Activated T-cell treated with anti-CD3 and anti-CD28 coated beads, Interleukin-2, amount 50 U/mL, for 24 hours (primary cell): ENCODE measurements at regions not wholly inside any gene's neighbourhood (a gene's known extent, or its start where the extent isn't known, plus 50 kb on each side); places are given as distances from the start of the nearest gene placed in this dataset.

Experiments used
- DNase-seq: peaks from one replicate; pipeline ENCODE4 v3.0.0-alpha.2; 2020
- H3K27ac Mint-ChIP-seq: 2 replicates; pipeline ENCODE4 v1.8.0; 2020; ENCODE audit warnings: mild to moderate bottlenecking, mixed read lengths
- H3K27me3 Mint-ChIP-seq: 2 replicates; pipeline ENCODE4 v1.8.0; 2020; ENCODE audit warnings: mixed read lengths
- H3K36me3 Mint-ChIP-seq: 2 replicates; pipeline ENCODE4 v1.8.0; 2020; ENCODE audit warnings: low read depth, mixed read lengths
- H3K4me1 Mint-ChIP-seq: 2 replicates; pipeline ENCODE4 v1.8.0; 2020; ENCODE audit warnings: low read depth, mixed read lengths
- H3K4me3 Mint-ChIP-seq: 2 replicates; pipeline ENCODE4 v1.8.0; 2020; ENCODE audit warnings: mild to moderate bottlenecking, moderate library complexity, mixed read lengths
- H3K9me3 Mint-ChIP-seq: 2 replicates; pipeline ENCODE4 v1.8.0; 2020; ENCODE audit warnings: mixed read lengths

- Mint-ChIP-seq H3K36me3 (no peaks in the 10 kb centered on the region), H3K27me3 (no peaks in the 10 kb centered on the region), H3K27ac (no peak overlapping the region), H3K4me1 (no peaks in the 10 kb centered on the region), H3K4me3 (no peak overlapping the region), H3K9me3 (peaks cover 10% of the 10 kb centered on the region)
- no peak for DNase-seq
These were observed 56.9 kb downstream of the SLITRK6 start for GRCh38 chr13:85742355-85742754.

DNA sequence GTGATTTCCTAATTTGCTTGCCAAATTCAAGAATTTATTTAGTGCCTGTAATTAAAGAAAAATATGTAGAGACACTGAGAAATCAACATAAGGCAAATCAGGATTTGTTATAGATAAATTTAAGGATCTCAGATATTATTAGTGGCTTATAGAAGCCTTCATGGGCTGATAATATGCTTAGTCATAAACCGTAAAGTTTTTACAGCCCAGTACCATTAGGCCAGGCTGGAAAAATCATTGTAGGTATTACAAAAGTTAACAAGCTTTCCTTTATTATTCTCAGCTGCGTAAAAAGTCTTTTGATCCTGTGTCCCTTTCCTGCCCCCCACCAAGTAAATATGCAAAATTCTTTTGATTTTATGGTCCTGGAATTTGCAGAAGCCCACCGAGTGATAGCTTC, 58.2 kb downstream of the SLITRK6 start:
- DNase-seq = no peak
- H3K36me3 Mint-ChIP-seq = no peaks in the 10 kb centered on the region

DNA sequence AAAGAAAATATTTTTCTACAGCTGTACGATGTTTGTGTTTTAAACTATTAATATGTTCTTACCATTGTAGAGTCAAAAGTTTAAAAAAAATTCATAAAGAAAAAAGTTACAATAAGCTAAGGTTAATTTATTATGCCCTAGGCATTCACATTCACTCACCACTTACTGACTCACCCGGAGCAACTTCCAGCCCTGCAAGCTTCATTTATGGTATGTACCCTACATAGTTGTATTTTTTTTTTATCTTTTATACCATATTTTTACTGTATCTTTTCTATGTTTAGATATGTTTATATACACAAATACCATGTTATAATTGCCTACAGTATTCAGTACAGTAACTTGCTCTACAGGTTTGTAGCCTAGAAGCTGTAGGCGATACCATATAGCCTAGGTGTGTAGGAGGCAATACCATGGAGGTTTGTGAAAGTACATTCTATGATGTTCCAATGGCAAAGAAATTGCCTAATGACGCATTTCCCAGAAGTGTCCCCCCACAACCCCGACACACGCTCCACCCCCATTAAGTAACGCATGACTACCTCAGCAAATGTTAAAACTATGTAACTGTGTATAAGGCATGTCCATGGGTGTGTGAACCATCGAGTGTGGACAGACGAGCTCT, 60.4 kb downstream of the SLITRK6 start:
- Mint-ChIP-seq H3K36me3 (no peaks in the 10 kb centered on the region), H3K9me3 (peaks cover 7% of the 10 kb centered on the region), H3K27ac (no peak overlapping the region), H3K4me3 (no peak overlapping the region), H3K4me1 (no peaks in the 10 kb centered on the region), H3K27me3 (no peaks in the 10 kb centered on the region)
- DNase-seq = no peak

More for the DNA sequence above, 58.2 kb downstream of the SLITRK6 start:
- H3K27ac Mint-ChIP-seq = no peak overlapping the region
- peaks cover 8% of the 10 kb centered on the region for H3K9me3 Mint-ChIP-seq
- H3K4me3 Mint-ChIP-seq = no peak overlapping the region
- no peaks in the 10 kb centered on the region for H3K27me3 Mint-ChIP-seq
- no peaks in the 10 kb centered on the region for H3K4me1 Mint-ChIP-seq

- Mint-ChIP-seq H3K27ac (no peak overlapping the region), H3K4me1 (no peaks in the 10 kb centered on the region), H3K36me3 (no peaks in the 10 kb centered on the region), H3K4me3 (no peak overlapping the region), H3K27me3 (no peaks in the 10 kb centered on the region), H3K9me3 (peaks cover 3% of the 10 kb centered on the region)
- DNase-seq = no peak
These were observed 61.3 kb downstream of the SLITRK6 start for GRCh38 chr13:85737952-85738351.

DNA sequence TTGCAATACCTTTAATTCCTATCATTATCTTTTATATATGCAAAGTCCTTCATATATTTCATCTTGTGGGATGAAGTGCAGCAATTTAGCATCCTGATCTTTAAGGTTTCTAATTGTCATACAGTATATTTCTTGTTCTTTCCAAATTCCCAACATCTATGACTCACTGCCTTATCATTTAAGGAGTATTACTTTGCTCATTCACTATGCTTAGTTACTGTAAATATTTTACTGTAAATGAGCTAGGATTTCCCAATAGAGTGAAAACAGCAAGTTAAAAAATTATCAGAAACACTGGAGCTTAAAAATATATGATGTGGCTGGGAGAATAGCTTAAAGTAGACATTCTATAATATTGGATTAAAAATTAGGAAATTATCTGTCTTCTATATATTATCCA, 69.9 kb downstream of the SLITRK6 start:
- peaks cover 2% of the 10 kb centered on the region for H3K9me3 Mint-ChIP-seq
- DNase-seq = no peak
- H3K4me3 Mint-ChIP-seq = no peak overlapping the region
- no peak overlapping the region for H3K27ac Mint-ChIP-seq
- H3K4me1 Mint-ChIP-seq = no peaks in the 10 kb centered on the region
- no peaks in the 10 kb centered on the region for H3K36me3 Mint-ChIP-seq
- no peaks in the 10 kb centered on the region for H3K27me3 Mint-ChIP-seq

DNA sequence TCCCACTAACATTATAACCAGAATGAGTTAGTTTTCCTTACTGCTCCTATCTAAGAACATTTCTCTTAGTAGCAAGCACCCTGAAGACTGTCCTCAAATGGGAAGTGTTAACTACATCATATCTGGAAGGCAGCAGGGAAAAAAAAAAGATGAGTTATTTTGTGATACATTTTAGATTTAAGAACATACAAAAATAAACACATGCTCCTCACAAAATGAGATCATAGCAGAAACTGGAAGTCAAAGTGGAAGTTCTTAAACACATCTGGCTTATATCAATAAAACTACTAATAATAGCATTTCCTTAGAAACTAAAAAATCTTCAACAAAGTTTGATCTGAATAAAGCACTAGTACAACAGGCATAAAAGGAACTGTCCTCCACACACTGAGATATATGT, 70.4 kb downstream of the SLITRK6 start:
- Mint-ChIP-seq H3K9me3 (peaks cover 2% of the 10 kb centered on the region), H3K27me3 (no peaks in the 10 kb centered on the region), H3K4me3 (no peak overlapping the region), H3K4me1 (no peaks in the 10 kb centered on the region), H3K27ac (no peak overlapping the region), H3K36me3 (no peaks in the 10 kb centered on the region)
- DNase-seq = no peak

DNA sequence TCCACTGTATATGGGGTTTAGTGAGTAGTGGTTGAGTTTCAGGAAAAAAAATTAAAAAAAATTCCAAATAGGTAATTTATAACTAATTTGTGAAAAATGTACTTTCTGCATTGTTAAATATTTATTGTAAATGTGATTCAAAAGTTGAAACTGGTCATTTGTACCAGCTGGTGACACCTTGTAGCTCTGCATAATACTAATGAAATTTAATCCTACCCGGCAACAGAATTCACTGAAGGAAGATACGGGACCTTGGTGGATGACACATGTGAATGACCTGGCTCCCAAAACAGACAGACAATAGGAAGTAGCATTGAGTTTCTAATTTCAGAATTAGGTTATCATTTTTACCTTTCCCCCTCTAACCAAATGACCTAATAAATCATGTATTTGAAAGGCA, 73.8 kb downstream of the SLITRK6 start:
- H3K4me3 Mint-ChIP-seq = no peak overlapping the region
- H3K4me1 Mint-ChIP-seq = no peaks in the 10 kb centered on the region
- no peaks in the 10 kb centered on the region for H3K27me3 Mint-ChIP-seq
- no peak for DNase-seq
- H3K9me3 Mint-ChIP-seq = peaks cover 2% of the 10 kb centered on the region
- no peak overlapping the region for H3K27ac Mint-ChIP-seq
- no peaks in the 10 kb centered on the region for H3K36me3 Mint-ChIP-seq

DNA sequence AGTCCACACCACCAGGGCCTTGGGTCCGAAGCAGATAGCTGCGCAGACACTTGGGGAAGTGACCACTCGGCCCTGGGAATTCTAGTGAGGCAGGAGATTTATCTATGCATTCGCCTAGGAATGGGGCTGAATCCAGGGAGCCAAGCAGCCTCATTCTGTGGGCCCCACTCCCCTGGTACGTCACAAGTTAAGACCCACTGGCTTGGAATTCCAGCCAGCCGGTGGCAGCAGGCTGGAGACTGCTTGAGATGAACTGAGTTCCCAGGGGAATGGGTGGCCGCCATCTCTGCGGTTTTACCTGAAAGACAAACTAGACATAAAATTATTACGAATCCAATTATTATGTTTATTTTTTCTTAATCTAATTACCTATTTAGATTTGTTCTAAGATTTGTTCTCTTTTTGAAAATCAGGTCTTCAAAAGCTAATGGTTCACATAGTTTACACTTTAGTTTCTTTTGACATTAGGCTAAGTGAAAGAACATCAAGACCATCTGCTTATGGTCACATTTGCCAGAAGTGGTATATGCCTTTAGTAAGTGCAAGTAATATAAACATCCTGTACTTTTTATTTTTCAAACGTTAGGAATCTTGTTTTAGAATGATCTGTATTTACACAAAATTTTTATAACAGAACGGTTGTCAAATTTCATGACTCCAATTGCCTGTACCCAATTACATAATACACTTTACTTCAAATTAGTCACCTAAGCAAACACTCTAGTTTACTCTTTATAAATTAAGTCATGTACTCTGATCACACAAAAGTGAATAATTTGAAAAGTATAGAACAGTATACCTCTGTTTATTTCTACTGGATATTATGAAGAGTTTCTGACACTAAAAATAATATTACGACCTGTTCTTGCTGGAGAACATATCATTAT, 74.4 kb downstream of the SLITRK6 start:
- Mint-ChIP-seq H3K27me3 (no peaks in the 10 kb centered on the region), H3K36me3 (no peaks in the 10 kb centered on the region), H3K4me1 (no peaks in the 10 kb centered on the region), H3K9me3 (peaks cover 2% of the 10 kb centered on the region), H3K27ac (no peak overlapping the region), H3K4me3 (no peak overlapping the region)
- DNase-seq = no peak

DNA sequence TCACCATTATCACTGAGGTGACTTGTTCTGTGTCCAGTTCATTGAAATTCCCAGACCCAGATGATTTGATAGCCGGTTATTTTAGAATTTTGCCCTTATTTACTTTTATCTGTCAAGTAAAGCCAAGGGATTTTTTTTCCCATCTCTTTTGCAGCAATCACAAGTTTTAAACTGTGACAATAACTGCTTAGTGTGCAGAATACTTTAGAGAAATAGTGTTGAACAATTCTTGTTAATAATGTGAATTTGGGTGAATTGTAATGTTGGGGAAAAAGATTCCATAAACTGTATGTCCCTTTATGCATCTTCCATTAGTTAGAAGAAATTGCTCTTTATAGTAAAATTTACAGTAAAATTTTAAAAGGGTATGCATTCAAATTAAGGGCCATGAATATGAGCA, 79.5 kb downstream of the SLITRK6 start:
- Mint-ChIP-seq H3K4me3 (no peak overlapping the region), H3K27me3 (no peaks in the 10 kb centered on the region), H3K36me3 (no peaks in the 10 kb centered on the region), H3K9me3 (peaks cover 3% of the 10 kb centered on the region), H3K4me1 (no peaks in the 10 kb centered on the region), H3K27ac (no peak overlapping the region)
- DNase-seq = no peak

DNA sequence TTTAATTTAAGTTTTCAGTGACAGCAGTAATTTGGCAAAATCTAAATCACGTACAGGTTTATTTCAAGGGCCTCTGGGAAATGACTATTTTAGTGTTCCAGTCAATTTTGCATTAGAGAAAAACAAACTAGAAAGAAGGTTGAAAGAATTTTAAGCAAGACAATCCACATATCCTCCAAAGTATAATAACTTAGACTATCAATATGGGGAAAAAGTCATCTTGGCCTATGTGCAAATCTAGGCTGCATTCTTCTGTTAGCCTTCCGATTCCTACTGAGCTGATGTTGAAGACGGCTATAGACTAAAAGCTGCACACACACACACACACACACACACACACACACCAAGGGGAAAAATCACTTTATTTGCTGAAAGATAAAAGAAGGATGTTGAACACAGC, 81.3 kb downstream of the SLITRK6 start:
- no peak for DNase-seq
- H3K27me3 Mint-ChIP-seq = no peaks in the 10 kb centered on the region
- H3K4me3 Mint-ChIP-seq = no peak overlapping the region
- peaks cover 3% of the 10 kb centered on the region for H3K9me3 Mint-ChIP-seq
- H3K4me1 Mint-ChIP-seq = no peaks in the 10 kb centered on the region
- H3K36me3 Mint-ChIP-seq = no peaks in the 10 kb centered on the region
- no peak overlapping the region for H3K27ac Mint-ChIP-seq

DNA sequence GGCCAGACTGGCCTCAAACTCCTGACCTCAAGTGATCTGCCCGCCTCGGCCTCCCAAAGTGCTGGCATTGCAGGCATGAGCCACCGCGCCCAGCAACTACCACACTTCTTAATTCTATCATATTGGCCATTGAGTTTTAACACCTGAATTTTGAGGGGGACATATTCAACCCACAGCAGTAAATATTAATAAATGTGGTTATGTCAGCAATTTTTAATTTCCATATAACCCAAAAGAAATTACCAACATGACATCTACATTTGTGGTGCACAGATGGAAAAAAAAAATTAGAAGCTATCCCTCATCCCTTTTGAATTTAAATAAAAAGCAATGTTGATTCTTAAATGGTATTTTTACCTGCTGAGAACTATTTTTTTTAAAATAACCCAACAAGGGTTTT, 88.7 kb downstream of the SLITRK6 start:
- Mint-ChIP-seq H3K27ac (no peak overlapping the region), H3K27me3 (no peaks in the 10 kb centered on the region), H3K36me3 (no peaks in the 10 kb centered on the region), H3K4me3 (no peak overlapping the region), H3K4me1 (no peaks in the 10 kb centered on the region), H3K9me3 (peaks cover 3% of the 10 kb centered on the region)
- no peak for DNase-seq

DNA sequence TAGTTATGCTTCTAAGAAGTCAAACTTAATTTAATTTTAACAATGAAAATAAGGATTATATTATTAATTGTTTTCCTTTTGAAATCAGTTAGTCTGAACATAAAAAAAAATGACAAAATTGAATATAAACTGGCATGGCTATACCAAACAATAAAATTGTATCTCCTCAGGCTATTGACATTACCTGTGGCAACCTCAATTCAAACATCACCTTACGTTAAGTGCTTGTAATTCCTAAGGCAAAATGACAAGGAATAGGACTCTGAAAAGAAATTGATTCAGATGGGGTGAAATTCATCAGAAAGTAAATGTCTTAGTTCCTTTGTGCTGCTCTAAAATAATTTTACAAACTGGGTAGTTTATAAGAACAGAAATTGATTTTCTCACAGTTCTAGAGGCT, 89.5 kb downstream of the SLITRK6 start:
- H3K4me3 Mint-ChIP-seq = no peak overlapping the region
- H3K36me3 Mint-ChIP-seq = no peaks in the 10 kb centered on the region
- H3K27ac Mint-ChIP-seq = no peak overlapping the region
- H3K27me3 Mint-ChIP-seq = no peaks in the 10 kb centered on the region
- no peaks in the 10 kb centered on the region for H3K4me1 Mint-ChIP-seq
- peaks cover 3% of the 10 kb centered on the region for H3K9me3 Mint-ChIP-seq
- DNase-seq = no peak

DNA sequence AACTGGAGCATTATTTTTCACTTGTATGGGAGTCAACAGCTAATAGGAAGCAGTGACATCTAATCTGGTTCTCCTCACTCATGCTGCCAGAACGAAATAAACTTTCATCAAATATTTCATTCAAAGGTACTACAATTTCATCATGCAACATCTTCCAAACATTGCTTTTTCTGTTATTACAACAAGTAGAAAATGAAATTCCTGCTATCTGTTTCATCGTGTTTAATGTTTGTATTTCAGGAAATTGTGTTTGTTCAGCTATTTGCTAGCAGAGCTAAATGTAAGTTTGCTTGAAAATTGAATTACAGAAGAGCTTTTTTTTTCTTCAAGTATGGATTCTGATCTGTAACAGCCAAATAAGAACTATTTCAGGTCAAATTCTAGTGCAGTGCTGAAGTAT, 90.1 kb downstream of the SLITRK6 start:
- H3K9me3 Mint-ChIP-seq = peaks cover 3% of the 10 kb centered on the region
- no peak for DNase-seq
- no peak overlapping the region for H3K4me3 Mint-ChIP-seq
- H3K36me3 Mint-ChIP-seq = no peaks in the 10 kb centered on the region
- H3K27ac Mint-ChIP-seq = no peak overlapping the region
- H3K27me3 Mint-ChIP-seq = no peaks in the 10 kb centered on the region
- H3K4me1 Mint-ChIP-seq = no peaks in the 10 kb centered on the region

- no peak overlapping the region for H3K27ac Mint-ChIP-seq
- H3K4me1 Mint-ChIP-seq = no peaks in the 10 kb centered on the region
- H3K27me3 Mint-ChIP-seq = no peaks in the 10 kb centered on the region
- peaks cover 12% of the 10 kb centered on the region for H3K9me3 Mint-ChIP-seq
- H3K36me3 Mint-ChIP-seq = no peaks in the 10 kb centered on the region
- DNase-seq = no peak
- no peak overlapping the region for H3K4me3 Mint-ChIP-seq
These were observed 98.3 kb downstream of the SLITRK6 start for GRCh38 chr13:85700906-85701305.

DNA sequence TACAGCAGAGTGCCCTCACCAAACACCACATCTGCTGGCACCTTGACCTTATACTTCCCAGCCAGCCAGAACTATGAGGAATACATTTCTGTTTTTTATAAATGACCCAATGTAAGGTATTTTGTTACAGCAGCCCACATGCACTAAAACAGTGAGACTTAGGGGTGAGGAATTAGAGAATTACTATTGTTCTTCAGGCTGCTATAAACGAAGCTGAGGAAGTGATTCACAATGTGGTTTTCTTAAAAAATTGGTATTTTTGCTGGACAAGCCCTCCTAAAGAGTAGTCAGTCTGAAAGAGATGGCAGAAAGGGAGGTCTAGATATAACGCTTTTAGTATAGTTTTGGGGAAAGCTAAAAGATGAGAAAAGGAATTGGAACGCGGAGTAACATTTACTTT, 101.0 kb downstream of the SLITRK6 start:
- Mint-ChIP-seq H3K36me3 (no peaks in the 10 kb centered on the region), H3K27me3 (no peaks in the 10 kb centered on the region), H3K27ac (no peak overlapping the region), H3K4me3 (no peak overlapping the region), H3K4me1 (no peaks in the 10 kb centered on the region), H3K9me3 (peaks cover 14% of the 10 kb centered on the region)
- DNase-seq = no peak
